Heart right ventricle (tissue), 16 donors: ENCODE measurements at regions not wholly inside any gene's neighbourhood (a gene's known extent, or its start where the extent isn't known, plus 50 kb on each side); places are given as distances from the start of the nearest gene placed in this dataset.

ENCODE experiments used
- ATAC-seq, 8 donors: fragments of 200-7000 bp; cut with Tn5 transposase; one replicate each; pipeline ENCODE4 v1.9.1; 2020; ENCODE audit warnings: mild to moderate bottlenecking in 8 of 8, moderate library complexity in 8 of 8, moderate number of reproducible peaks in 1 of 8
- DNase-seq, 2 donors: peaks; one replicate each; pipeline ENCODE4 v3.0.0-alpha.2; 2020
- H3K27ac ChIP-seq, 10 donors: fragments of 200-600 bp; sonication (generic) in 2 of 10; one replicate each; pipeline versions ENCODE4 v1.5.0 to v1.8.0; 2020 to 2022; ENCODE audit warnings: mild to moderate bottlenecking in 3 of 10
- H3K27me3 ChIP-seq, 7 donors: fragments of 200-600 bp; one replicate each; pipeline ENCODE4 v1.8.0; 2021 to 2022; ENCODE audit warnings: mild to moderate bottlenecking in 2 of 7
- H3K36me3 ChIP-seq, 9 donors: fragments of 200-600 bp; sonication (generic) in 1 of 9; one replicate each; pipeline versions ENCODE4 v1.5.0 to v1.8.0; 2020 to 2022; ENCODE audit warnings: mild to moderate bottlenecking in 2 of 9
- H3K4me1 ChIP-seq, 9 donors: fragments of 200-600 bp; sonication (generic) in 1 of 9; one replicate each; pipeline versions ENCODE4 v1.5.0 to v1.8.0; 2020 to 2022; ENCODE audit warnings: mild to moderate bottlenecking in 4 of 9
- H3K4me3 ChIP-seq, 10 donors: fragments of 200-600 bp; sonication (generic) in 2 of 10; one replicate each; pipeline versions ENCODE4 v1.5.0 to v1.8.0; 2020 to 2022; ENCODE audit warnings: mild to moderate bottlenecking in 7 of 10, moderate library complexity in 2 of 10
- H3K9me3 ChIP-seq, 11 donors: fragments of 200-600 bp in 10 of 11; sonication (generic) in 2 of 11; one replicate each; pipeline versions ENCODE4 v1.5.0 to v1.8.0; 2013 to 2022; ENCODE audit warnings: mild to moderate bottlenecking in 2 of 11, control low read depth in 1 of 11, moderate library complexity in 1 of 11
- CTCF ChIP-seq, 9 donors: fragments of 200-600 bp; sonication (generic) in 2 of 9; IDR thresholded peaks; one replicate each; pipeline versions ENCODE4 v1.5.0 to v1.8.0; 2021 to 2022; ENCODE audit warnings: antibody characterized with exemption in 9 of 9, mild to moderate bottlenecking in 5 of 9, moderate library complexity in 1 of 9
- WGBS, 2 donors: extraction: QIAGEN DNeasy Blood & Tissue Kit; methylation state at CpG; one replicate each; pipeline ENCODE4 v1.1.7; 2013; ENCODE audit warnings: inconsistent platforms in 1 of 2; 5-methylcytosine and 5-hydroxymethylcytosine counted together
- intact Hi-C, 10 donors: fragments of 100-400 bp; cut with DNase I; formaldehyde crosslinking; loops; one replicate each; pipeline versions ENCODE4 v1.11.1 to v1.14.2; 2022
- donor health status: Arrhythmogenic right ventricular cardiomyopathy.
- donor health status: ischemic (EF 13 %, LVEDD 7.1; RV severe dilation, severe dysfunction).
- donor health status: healthy with polysubstance abuse.
- donor health status: DM: no; HTN: yes; CAD: no.
- donor health status: DM: no; HTN: no; CAD: no.
- donor health status: ischemic (EF 25% LVEDD 6.9; RV normal size, moderate dysfunction).
- donor health status: ischemic (EF 25% LVEDD 5.7; RV mildly dilated, moderate dysfunction).
- donor health status: healthy.
- donor health status: DM: yes; HTN: yes; CAD: no.
- donor health status: Ischemic cardiomyopathy.
- donor health status: ischemic (EF 35%, LVEDD 5.7; RV mildly dilated, moderate dysfunction).
- donor health status: nonischemic (EF 11% LVEDD 7.7; RV severe dilation, severe dysfunction).
- donor health status: DM: yes; HTN: yes; CAD: no.
- donor health status: PGD.
- donor health status: ischemic (EF 29% LVEDD 5.4; RV normal size, mild dysfunction).
- donor health status: nonischemic (EF 23%, LVEDD 6.1; RV moderate dilation, normal function).

- Histone ChIP-seq H3K4me3 (no peak overlapping the region), H3K27me3 (peaks cover 0 to 31% (median 16%) of the 10 kb centered on the region in 7 donors), H3K36me3 (no peaks in the 10 kb centered on the region), H3K27ac (no peak overlapping the region), H3K9me3 (no peaks in the 10 kb centered on the region), H3K4me1 (no peaks in the 10 kb centered on the region)
- DNase-seq (no peak), ATAC-seq (no peak)
- 78 to 79% methylated on average over 7 of the region's 7 CpGs for WGBS, 2 donors
- intact Hi-C loops, result no loop called here
- no peak for TF ChIP-seq CTCF (IDR thresholded peaks at IDR 0.05)
Measured at GRCh38 chr13:111614009-111614408, 293.6 kb downstream of the TEX29 start.

- H3K27me3 ChIP-seq, result peaks cover 0 to 32% (median 16%) of the 10 kb centered on the region in 7 donors
- no peaks in the 10 kb centered on the region for H3K36me3 ChIP-seq
- no peaks in the 10 kb centered on the region for H3K9me3 ChIP-seq
- 76 to 83% methylated on average over 5 of the region's 5 CpGs for WGBS, 2 donors
- ATAC-seq (no peak), DNase-seq (no peak)
- TF ChIP-seq CTCF (IDR thresholded peaks at IDR 0.05), result no peak
- H3K4me1 ChIP-seq, result no peaks in the 10 kb centered on the region
- intact Hi-C loops, result no loop called here
- H3K4me3 ChIP-seq, result no peak overlapping the region
- H3K27ac ChIP-seq, result no peak overlapping the region
Measured at GRCh38 chr13:111614613-111615012, 294.2 kb downstream of the TEX29 start.

- Histone ChIP-seq H3K36me3 (no peaks in the 10 kb centered on the region), H3K27me3 (peaks cover 0 to 34% (median 25%) of the 10 kb centered on the region in 7 donors), H3K9me3 (no peaks in the 10 kb centered on the region), H3K27ac (no peak overlapping the region), H3K4me3 (no peak overlapping the region), H3K4me1 (no peaks in the 10 kb centered on the region)
- WGBS, 2 donors, result 84% methylated on average over 11 of the region's 11 CpGs
- ATAC-seq (no peak), DNase-seq (no peak)
- no peak for TF ChIP-seq CTCF (IDR thresholded peaks at IDR 0.05)
- intact Hi-C loops, result no loop called here
Measured at GRCh38 chr13:111616203-111616602, 295.8 kb downstream of the TEX29 start.

GRCh38 chr13:111620166-111620565 lies 299.7 kb downstream of the TEX29 start:
- Histone ChIP-seq H3K4me1 (no peaks in the 10 kb centered on the region), H3K27me3 (peaks cover 0 to 25% (median 16%) of the 10 kb centered on the region in 7 donors), H3K4me3 (no peak overlapping the region), H3K36me3 (no peaks in the 10 kb centered on the region), H3K27ac (no peak overlapping the region), H3K9me3 (no peaks in the 10 kb centered on the region)
- intact Hi-C loops, result no loop called here
- ATAC-seq (no peak), DNase-seq (no peak)
- no peak for TF ChIP-seq CTCF (IDR thresholded peaks at IDR 0.05)
- WGBS, 2 donors, result 64 to 78% methylated on average over 6 of the region's 6 CpGs
